Fibroblast of lung (primary cell): ENCODE measurements at regions not wholly inside any gene's neighbourhood (a gene's known extent, or its start where the extent isn't known, plus 50 kb on each side); places are given as distances from the start of the nearest gene placed in this dataset.
A peak's percentile ranks its signal among the peaks of the same experiment; 100 is the strongest.

Experiments used
- DNase-seq, 2 donors: peaks; one replicate each; pipeline versions ENCODE4 v3.0.0 to v3.0.0-alpha.2; 2010; ENCODE audit warnings: low read depth in 2 of 2
- H2AFZ ChIP-seq: 2 replicates; pipeline ENCODE4 v1.5.1; 2012; ENCODE audit warnings: low read length, control low read depth, inconsistent platforms
- H3K27ac ChIP-seq: 2 replicates; pipeline ENCODE4 v1.5.1; 2011; ENCODE audit warnings: low read length, control low read depth; ENCODE audit not compliant: insufficient read depth
- H3K27me3 ChIP-seq: 2 replicates; pipeline ENCODE4 v1.5.1; 2011; ENCODE audit warnings: mild to moderate bottlenecking, low read length; ENCODE audit not compliant: control insufficient read depth, insufficient read depth
- H3K36me3 ChIP-seq: 2 replicates; pipeline ENCODE4 v1.5.1; 2011; ENCODE audit warnings: low read length; ENCODE audit not compliant: control insufficient read depth, insufficient read depth
- H3K4me1 ChIP-seq: 2 replicates; pipeline ENCODE4 v1.5.1; 2011; ENCODE audit warnings: low read length; ENCODE audit not compliant: control insufficient read depth, insufficient read depth; ENCODE audit errors: extremely low read depth
- H3K4me2 ChIP-seq: 2 replicates; pipeline ENCODE4 v1.5.1; 2011; ENCODE audit warnings: low read length, control low read depth; ENCODE audit not compliant: insufficient read depth; ENCODE audit errors: extremely low read depth
- H3K4me3 ChIP-seq, 4 experiments: fragments of 200-600 bp in 1 of 4; sonication (generic) in 1 of 4; replicated peaks in 1 of 4; 2 replicates each; pipeline ENCODE4 v1.5.1; 2011 to 2016; ENCODE audit warnings: low read length in 4 of 4, low read depth in 3 of 4, mild to moderate bottlenecking in 3 of 4, control low read depth in 2 of 4, inconsistent platforms in 1 of 4, mixed read lengths in 1 of 4; ENCODE audit not compliant: insufficient read depth in 1 of 4; ENCODE audit errors: control extremely low read depth in 1 of 4
- H3K79me2 ChIP-seq: 2 replicates; pipeline ENCODE4 v1.5.1; 2012; ENCODE audit warnings: mild to moderate bottlenecking, low read length, inconsistent platforms; ENCODE audit not compliant: control insufficient read depth, insufficient read depth
- H3K9ac ChIP-seq: 2 replicates; pipeline ENCODE4 v1.5.1; 2011; ENCODE audit warnings: mild to moderate bottlenecking, low read length, control low read depth; ENCODE audit not compliant: insufficient read depth
- H3K9me3 ChIP-seq: 2 replicates; pipeline ENCODE4 v1.5.1; 2012; ENCODE audit warnings: low read depth, low read length; ENCODE audit not compliant: control insufficient read depth, insufficient read depth
- H4K20me1 ChIP-seq: 2 replicates; pipeline ENCODE4 v1.5.1; 2011; ENCODE audit warnings: low read length; ENCODE audit not compliant: control insufficient read depth, insufficient read depth; ENCODE audit errors: extremely low read depth
- EZH2 ChIP-seq: IDR thresholded peaks from 2 replicates; pipeline ENCODE4 v1.5.1; 2012; ENCODE audit warnings: low read length, control low read depth, mild to moderate bottlenecking; ENCODE audit errors: missing control alignments
- TF ChIP-seq, protein P1 (sequence below), 2 donors: IDR thresholded peaks in 1 of 2; conservative IDR thresholded peaks in 1 of 2; 1 replicate in 1 of 2; 2 replicates in 1 of 2; pipeline ENCODE4 v1.5.1; 2011 to 2012; ENCODE audit warnings: low read length in 2 of 2, control low read depth in 1 of 2, inconsistent platforms in 1 of 2, low read depth in 1 of 2, mild to moderate bottlenecking in 1 of 2

DNA sequence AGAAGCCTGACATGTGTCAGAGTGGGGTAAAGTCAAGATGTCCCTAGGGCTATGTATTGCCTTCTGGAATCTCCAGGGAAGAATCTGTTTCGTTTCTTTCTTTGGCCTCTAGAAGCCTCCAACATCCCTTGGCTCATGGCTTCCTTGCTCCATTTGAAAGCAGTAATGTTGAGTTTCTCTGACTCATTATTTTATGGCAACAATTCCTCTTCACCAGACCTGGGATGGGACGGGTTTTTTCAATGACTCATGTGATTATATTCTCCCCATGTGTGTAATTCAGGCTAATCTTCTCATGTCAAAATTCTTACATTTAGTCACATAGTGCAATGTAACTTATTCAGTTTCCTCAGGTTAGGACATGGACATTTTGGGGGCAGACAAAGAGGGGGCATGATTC, 1038.6 kb downstream of the CBLN2 start:
- Histone ChIP-seq H3K9me3 (no peaks in the 10 kb centered on the region), H2AFZ (no peak overlapping the region), H3K27me3 (no peaks in the 10 kb centered on the region), H3K4me1 (no peaks in the 10 kb centered on the region), H3K36me3 (no peaks in the 10 kb centered on the region), H3K9ac (no peak overlapping the region), H3K4me2 (no peak overlapping the region), H3K27ac (no peak overlapping the region), H3K4me3 (no peak overlapping the region), H4K20me1 (no peaks in the 10 kb centered on the region), H3K79me2 (no peaks in the 10 kb centered on the region)
- TF ChIP-seq EZH2, result no peak
- TF ChIP-seq, protein P1, sequence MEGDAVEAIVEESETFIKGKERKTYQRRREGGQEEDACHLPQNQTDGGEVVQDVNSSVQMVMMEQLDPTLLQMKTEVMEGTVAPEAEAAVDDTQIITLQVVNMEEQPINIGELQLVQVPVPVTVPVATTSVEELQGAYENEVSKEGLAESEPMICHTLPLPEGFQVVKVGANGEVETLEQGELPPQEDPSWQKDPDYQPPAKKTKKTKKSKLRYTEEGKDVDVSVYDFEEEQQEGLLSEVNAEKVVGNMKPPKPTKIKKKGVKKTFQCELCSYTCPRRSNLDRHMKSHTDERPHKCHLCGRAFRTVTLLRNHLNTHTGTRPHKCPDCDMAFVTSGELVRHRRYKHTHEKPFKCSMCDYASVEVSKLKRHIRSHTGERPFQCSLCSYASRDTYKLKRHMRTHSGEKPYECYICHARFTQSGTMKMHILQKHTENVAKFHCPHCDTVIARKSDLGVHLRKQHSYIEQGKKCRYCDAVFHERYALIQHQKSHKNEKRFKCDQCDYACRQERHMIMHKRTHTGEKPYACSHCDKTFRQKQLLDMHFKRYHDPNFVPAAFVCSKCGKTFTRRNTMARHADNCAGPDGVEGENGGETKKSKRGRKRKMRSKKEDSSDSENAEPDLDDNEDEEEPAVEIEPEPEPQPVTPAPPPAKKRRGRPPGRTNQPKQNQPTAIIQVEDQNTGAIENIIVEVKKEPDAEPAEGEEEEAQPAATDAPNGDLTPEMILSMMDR (conservative IDR thresholded peaks at IDR 0.05 in 1 of 2, IDR thresholded peaks at IDR 0.05 in 1 of 2; ENCODE audit: low read depth in 1 of 2, low read length in 2 of 2), result no peak
- DNase-seq, result no peak

DNA sequence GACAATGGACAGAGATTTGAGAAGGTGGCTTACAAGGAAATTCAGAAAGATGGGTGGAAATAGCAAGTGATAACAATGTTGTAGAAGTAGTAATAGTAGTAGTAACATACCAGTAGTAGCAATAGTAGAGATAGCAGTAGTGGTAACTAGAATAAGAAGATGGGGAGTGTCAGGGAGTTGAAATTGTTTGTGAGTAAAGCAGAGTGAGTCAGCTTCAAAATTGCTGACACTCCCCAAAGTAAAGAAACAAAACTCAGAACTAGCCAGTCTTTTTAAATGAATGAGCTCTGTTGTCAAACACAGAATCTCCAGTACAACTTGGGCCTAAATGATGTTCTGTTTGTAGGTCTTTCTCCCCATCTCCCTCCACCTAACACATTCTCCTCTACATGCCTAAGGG, 1040.9 kb downstream of the CBLN2 start:
- TF ChIP-seq, protein P1 (conservative IDR thresholded peaks at IDR 0.05 in 1 of 2, IDR thresholded peaks at IDR 0.05 in 1 of 2; ENCODE audit: low read depth in 1 of 2, low read length in 2 of 2), result no peak
- no peak for TF ChIP-seq EZH2
- H3K4me1 ChIP-seq, result no peaks in the 10 kb centered on the region
- H2AFZ ChIP-seq, result no peak overlapping the region
- H3K36me3 ChIP-seq, result no peaks in the 10 kb centered on the region
- no peak for DNase-seq
- no peak overlapping the region for H3K27ac ChIP-seq
- H3K27me3 ChIP-seq, result no peaks in the 10 kb centered on the region
- H3K9ac ChIP-seq, result no peak overlapping the region
- H3K4me3 ChIP-seq, result no peak overlapping the region
- H3K79me2 ChIP-seq, result no peaks in the 10 kb centered on the region
- no peaks in the 10 kb centered on the region for H3K9me3 ChIP-seq
- H4K20me1 ChIP-seq, result no peaks in the 10 kb centered on the region
- H3K4me2 ChIP-seq, result no peak overlapping the region

DNA sequence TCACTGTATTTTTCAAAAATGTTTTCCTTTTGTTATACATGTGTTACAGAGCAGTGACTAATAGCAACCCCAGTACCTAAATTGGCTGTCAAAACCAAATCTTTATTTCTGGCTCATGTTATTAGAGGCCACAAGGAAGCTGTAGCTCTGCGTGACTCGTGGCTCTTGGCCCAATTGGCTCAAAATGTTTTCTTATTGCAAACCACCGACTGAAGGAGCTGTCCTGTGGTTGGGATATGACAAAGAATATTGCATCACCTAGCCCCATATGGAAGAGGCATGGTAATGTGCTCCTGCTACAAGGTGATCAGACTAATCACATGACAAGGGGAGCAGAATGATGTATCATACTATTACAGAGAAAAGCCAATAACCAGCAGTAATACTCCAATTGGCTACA, 1058.5 kb downstream of the CBLN2 start:
- no peak overlapping the region for H3K9ac ChIP-seq
- no peak overlapping the region for H2AFZ ChIP-seq
- H3K4me3 ChIP-seq, result no peak overlapping the region
- no peak overlapping the region for H3K27ac ChIP-seq
- no peak overlapping the region for H3K4me2 ChIP-seq
- no peaks in the 10 kb centered on the region for H3K9me3 ChIP-seq
- H3K4me1 ChIP-seq, result no peaks in the 10 kb centered on the region
- peak; percentile 77 to 85 for DNase-seq
- H3K27me3 ChIP-seq, result no peaks in the 10 kb centered on the region
- H3K36me3 ChIP-seq, result no peaks in the 10 kb centered on the region
- no peaks in the 10 kb centered on the region for H4K20me1 ChIP-seq
- no peaks in the 10 kb centered on the region for H3K79me2 ChIP-seq
- TF ChIP-seq EZH2, result no peak
- TF ChIP-seq, protein P1 (conservative IDR thresholded peaks at IDR 0.05 in 1 of 2, IDR thresholded peaks at IDR 0.05 in 1 of 2; ENCODE audit: low read depth in 1 of 2, low read length in 2 of 2), result no peak
